Gastroesophageal sphincter (tissue), 4 donors: ENCODE measurements at regions not wholly inside any gene's neighbourhood (a gene's known extent, or its start where the extent isn't known, plus 50 kb on each side); places are given as distances from the start of the nearest gene placed in this dataset.

Experiments used
- ATAC-seq: fragments of 150-250 bp; one replicate; pipeline ENCODE4 v1.9.1; 2016; ENCODE audit warnings: mild to moderate bottlenecking, moderate library complexity
- H3K27ac ChIP-seq, 4 donors: fragments of 200-600 bp; sonication (generic) in 3 of 4; 1 replicate in 3 of 4; 2 replicates in 1 of 4; pipeline ENCODE4 v1.5.1; 2016 to 2019
- H3K27me3 ChIP-seq: fragments of 200-600 bp; sonication (generic); one replicate; pipeline ENCODE4 v1.5.1; 2019
- H3K36me3 ChIP-seq, 2 donors: fragments of 200-600 bp; sonication (generic); one replicate each; pipeline ENCODE4 v1.5.1; 2019; ENCODE audit warnings: control low read depth in 1 of 2
- H3K4me1 ChIP-seq, 3 donors: fragments of 200-600 bp; sonication (generic); 1 replicate in 2 of 3; 2 replicates in 1 of 3; pipeline ENCODE4 v1.5.1; 2016 to 2019; ENCODE audit warnings: control low read depth in 2 of 3
- H3K4me3 ChIP-seq, 2 donors: fragments of 200-600 bp; sonication (generic); one replicate each; pipeline ENCODE4 v1.5.1; 2019; ENCODE audit warnings: mild to moderate bottlenecking in 1 of 2, moderate library complexity in 1 of 2
- H3K9me3 ChIP-seq, 3 donors: fragments of 200-600 bp; sonication (generic); one replicate each; pipeline ENCODE4 v1.5.1; 2017 to 2019; ENCODE audit warnings: control low read depth in 2 of 3
- EP300 ChIP-seq: sonication (generic); formaldehyde crosslinking; IDR thresholded peaks from one replicate; pipeline ENCODE4 v1.6.1; 2017; ENCODE audit warnings: antibody characterized with exemption, mild to moderate bottlenecking
- POLR2A ChIP-seq, 2 donors: fragments of 450-650 bp; IDR thresholded peaks; one replicate each; pipeline ENCODE4 v1.6.1; 2017; ENCODE audit warnings: antibody characterized with exemption in 2 of 2, mild to moderate bottlenecking in 2 of 2, moderate library complexity in 1 of 2
- POLR2AphosphoS5 ChIP-seq: sonication (generic); formaldehyde crosslinking; IDR thresholded peaks from one replicate; pipeline ENCODE4 v1.6.1; 2017; ENCODE audit warnings: antibody characterized with exemption
- WGBS, 2 donors: methylation state at CpG; one replicate each; pipeline ENCODE4 v1.1.5; 2018; ENCODE audit warnings: low coverage in 1 of 2; 5-methylcytosine and 5-hydroxymethylcytosine counted together
- TF ChIP-seq, protein P1 (sequence below), 4 experiments: fragments of 200-600 bp in 2 of 4; fragments of 450-650 bp in 2 of 4; sonication (generic) in 1 of 4; IDR thresholded peaks; one replicate each; pipeline ENCODE4 v1.5.1; 2017 to 2019; ENCODE audit warnings: antibody characterized with exemption in 4 of 4, mild to moderate bottlenecking in 2 of 4, moderate library complexity in 2 of 4

GRCh38 chr2:207235621-207236020 is 69.9 kb upstream of the KLF7 start:
- no peak for ATAC-seq
- H3K27me3 ChIP-seq = no peaks in the 10 kb centered on the region
- peaks cover 9 to 24% (median 12%) of the 10 kb centered on the region in 3 donors for H3K4me1 ChIP-seq
- 69 to 83% methylated on average over 4 of the region's 4 CpGs for WGBS, 2 donors
- H3K36me3 ChIP-seq = no peaks in the 10 kb centered on the region
- no peaks in the 10 kb centered on the region for H3K9me3 ChIP-seq
- TF ChIP-seq POLR2A (IDR thresholded peaks at IDR 0.05) (no peak), EP300 (no peak), POLR2AphosphoS5 (no peak)
- TF ChIP-seq, protein P1, sequence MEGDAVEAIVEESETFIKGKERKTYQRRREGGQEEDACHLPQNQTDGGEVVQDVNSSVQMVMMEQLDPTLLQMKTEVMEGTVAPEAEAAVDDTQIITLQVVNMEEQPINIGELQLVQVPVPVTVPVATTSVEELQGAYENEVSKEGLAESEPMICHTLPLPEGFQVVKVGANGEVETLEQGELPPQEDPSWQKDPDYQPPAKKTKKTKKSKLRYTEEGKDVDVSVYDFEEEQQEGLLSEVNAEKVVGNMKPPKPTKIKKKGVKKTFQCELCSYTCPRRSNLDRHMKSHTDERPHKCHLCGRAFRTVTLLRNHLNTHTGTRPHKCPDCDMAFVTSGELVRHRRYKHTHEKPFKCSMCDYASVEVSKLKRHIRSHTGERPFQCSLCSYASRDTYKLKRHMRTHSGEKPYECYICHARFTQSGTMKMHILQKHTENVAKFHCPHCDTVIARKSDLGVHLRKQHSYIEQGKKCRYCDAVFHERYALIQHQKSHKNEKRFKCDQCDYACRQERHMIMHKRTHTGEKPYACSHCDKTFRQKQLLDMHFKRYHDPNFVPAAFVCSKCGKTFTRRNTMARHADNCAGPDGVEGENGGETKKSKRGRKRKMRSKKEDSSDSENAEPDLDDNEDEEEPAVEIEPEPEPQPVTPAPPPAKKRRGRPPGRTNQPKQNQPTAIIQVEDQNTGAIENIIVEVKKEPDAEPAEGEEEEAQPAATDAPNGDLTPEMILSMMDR (IDR thresholded peaks at IDR 0.05) = no peak
- no peak overlapping the region for H3K4me3 ChIP-seq
- no peak overlapping the region for H3K27ac ChIP-seq

- 82 to 100% methylated on average over 1 to 2 of the region's 2 CpGs for WGBS, 2 donors
- Histone ChIP-seq H3K9me3 (no peaks in the 10 kb centered on the region), H3K36me3 (no peaks in the 10 kb centered on the region), H3K27me3 (no peaks in the 10 kb centered on the region), H3K27ac (no peak overlapping the region), H3K4me1 (peaks cover 9 to 27% (median 12%) of the 10 kb centered on the region in 3 donors), H3K4me3 (no peak overlapping the region)
- TF ChIP-seq POLR2A (IDR thresholded peaks at IDR 0.05) = no peak
- TF ChIP-seq EP300 = no peak
- TF ChIP-seq POLR2AphosphoS5 = no peak
- TF ChIP-seq, protein P1 (IDR thresholded peaks at IDR 0.05) = no peak
- ATAC-seq = peak; percentile 52
Observed at GRCh38 chr2:207236156-207236935, 70.6 kb upstream of the KLF7 start.

- ATAC-seq = peak; percentile 87
- 61% methylated on average over 4 to 5 of the region's 7 CpGs for WGBS, 2 donors
- H3K9me3 ChIP-seq = no peaks in the 10 kb centered on the region
- no peak overlapping the region for H3K4me3 ChIP-seq
- no peaks in the 10 kb centered on the region for H3K36me3 ChIP-seq
- H3K27ac ChIP-seq = peak overlapping the region; percentile 66 to 76 (median 70)
- H3K4me1 ChIP-seq = peaks cover 9 to 27% (median 12%) of the 10 kb centered on the region in 3 donors
- no peaks in the 10 kb centered on the region for H3K27me3 ChIP-seq
- peak; percentile 79 for TF ChIP-seq POLR2AphosphoS5
- TF ChIP-seq, protein P1 (IDR thresholded peaks at IDR 0.05) = no peak
Observed at GRCh38 chr2:207238831-207239701, 73.3 kb upstream of the KLF7 start.

DNA sequence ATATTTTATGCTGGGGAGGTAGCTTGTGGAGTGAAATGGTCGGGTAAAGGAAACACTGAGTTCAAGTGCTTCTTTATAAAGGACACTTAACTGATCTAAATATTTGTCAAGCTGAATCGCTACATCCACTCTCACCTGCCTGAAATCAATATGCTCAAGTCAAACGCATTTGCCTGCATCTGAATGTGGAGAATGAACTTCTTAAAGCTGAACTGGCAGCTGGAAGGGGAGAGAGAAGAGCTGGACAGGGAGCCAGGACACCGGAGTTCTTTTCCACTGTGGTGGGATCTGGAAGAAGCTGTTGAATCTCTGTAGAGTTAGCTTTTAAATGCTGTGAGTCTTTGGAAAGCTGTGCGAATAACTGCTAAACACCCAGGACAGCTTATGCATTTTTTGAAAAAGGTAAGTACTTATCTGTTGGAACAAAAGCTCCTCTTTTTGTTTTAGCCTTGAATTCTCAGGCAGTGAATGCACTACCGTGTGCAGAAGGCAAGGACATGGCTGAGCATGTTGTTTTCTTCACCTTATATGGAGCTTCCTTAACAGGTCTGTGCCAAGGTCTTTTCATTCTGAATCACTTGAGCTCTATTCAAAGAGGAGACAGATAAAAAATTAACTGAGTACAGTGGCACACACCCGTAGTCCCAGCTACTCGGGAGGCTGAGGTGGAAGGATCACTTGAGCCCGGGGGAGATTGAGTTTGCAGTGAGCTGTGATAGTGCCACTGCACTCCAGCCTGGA is 74.2 kb upstream of the KLF7 start:
- Histone ChIP-seq H3K27ac (peak overlapping the region; percentile 66 to 76 (median 70)), H3K36me3 (no peaks in the 10 kb centered on the region), H3K9me3 (no peaks in the 10 kb centered on the region), H3K4me3 (no peak overlapping the region), H3K4me1 (peaks cover 9 to 27% (median 12%) of the 10 kb centered on the region in 3 donors), H3K27me3 (no peaks in the 10 kb centered on the region)
- peak; percentile 52 for ATAC-seq
- 37 to 58% methylated on average over 8 to 9 of the region's 9 CpGs for WGBS, 2 donors
- no peak for TF ChIP-seq POLR2A (IDR thresholded peaks at IDR 0.05)
- TF ChIP-seq, protein P1 (IDR thresholded peaks at IDR 0.05) = no peak
- TF ChIP-seq EP300 = no peak
- TF ChIP-seq POLR2AphosphoS5 = no peak
